Sigmoid colon (tissue), 4 donors: ENCODE measurements at regions not wholly inside any gene's neighbourhood (a gene's known extent, or its start where the extent isn't known, plus 50 kb on each side); places are given as distances from the start of the nearest gene placed in this dataset.

Source experiments
- CTCF ChIP-seq, 4 experiments: fragments of 450-650 bp in 3 of 4; fragments of 200-600 bp in 1 of 4; IDR thresholded peaks; one replicate each; pipeline ENCODE4 v1.5.1; 2016 to 2019; ENCODE audit warnings: antibody characterized with exemption in 4 of 4, mild to moderate bottlenecking in 3 of 4, moderate library complexity in 2 of 4
- EP300 ChIP-seq, 4 donors: sonication (generic); formaldehyde crosslinking; IDR thresholded peaks; one replicate each; pipeline ENCODE4 v1.6.1; 2017; ENCODE audit warnings: antibody characterized with exemption in 4 of 4
- POLR2A ChIP-seq, 2 donors: fragments of 450-650 bp; IDR thresholded peaks; one replicate each; pipeline ENCODE4 v1.6.1; 2016; ENCODE audit warnings: antibody characterized with exemption in 2 of 2, mild to moderate bottlenecking in 2 of 2, moderate library complexity in 2 of 2
- POLR2AphosphoS5 ChIP-seq, 4 donors: sonication (generic); formaldehyde crosslinking; IDR thresholded peaks; one replicate each; pipeline ENCODE4 v1.6.1; 2017; ENCODE audit warnings: antibody characterized with exemption in 4 of 4

GRCh38 chr3:115380883-115381572, 233.9 kb upstream of the ZBTB20 start:
- TF ChIP-seq CTCF (IDR thresholded peaks at IDR 0.05) = no peak
- TF ChIP-seq POLR2A (IDR thresholded peaks at IDR 0.05) = no peak
- no peak for TF ChIP-seq EP300 (IDR thresholded peaks at IDR 0.05)
- TF ChIP-seq POLR2AphosphoS5 (IDR thresholded peaks at IDR 0.05) = no peak
